K562 (cell line): ENCODE measurements at regions not wholly inside any gene's neighbourhood (a gene's known extent, or its start where the extent isn't known, plus 50 kb on each side); places are given as distances from the start of the nearest gene placed in this dataset.

Experiments
- ATAC-seq: fragments of 200-7000 bp; cut with Tn5 transposase; 3 replicates; pipeline ENCODE4 v1.9.1; 2020; ENCODE audit warnings: moderate library complexity
- BruUV-seq: library from RNA; stranded (reverse); fragments of 400-500 nt; replicated peaks from 2 replicates; lab custom pipeline; 2021; lab: Mats Ljungman, UMichigan
- CTCF ChIA-PET: fragments of 300-600 bp; formaldehyde crosslinking; extraction: SDS; loops from one replicate; lab custom pipeline; 2021; ENCODE audit warnings: low intra/inter-chr PET ratio; lab: Yijun Ruan, JAX
- POLR2A ChIA-PET: fragments of 300-600, 350-650 bp; sonication (Branson Sonifier 250); formaldehyde crosslinking; extraction: SDS; loops from one replicate; lab custom pipeline; 2021; ENCODE audit warnings: antibody characterized with exemption, inconsistent platforms; lab: Yijun Ruan, JAX
- DNase-seq, 4 experiments: peaks; one replicate each; pipeline versions ENCODE4 v3.0.0 to v3.0.0-alpha.2; 2011 to 2018; ENCODE audit warnings: low spot score in 3 of 4, mixed read lengths in 3 of 4; ENCODE audit errors: extremely low read depth in 1 of 4
- FAIRE-seq: peaks from 2 replicates; lab custom pipeline; 2011; peaks lifted over from hg19 to GRCh38; lab: Jason Lieb, UNC
- H2AFZ ChIP-seq: 2 replicates; pipeline ENCODE4 v1.6.0; 2011; ENCODE audit warnings: low read depth, low read length, control low read depth, inconsistent platforms
- H3K27ac ChIP-seq: fragments of 200-600 bp; 3 replicates; pipeline ENCODE4 v1.8.0; 2011; ENCODE audit warnings: low read depth, mild to moderate bottlenecking, control low read depth, inconsistent platforms, low read length, moderate library complexity, mixed read lengths; ENCODE audit errors: extremely low read depth
- H3K27me3 ChIP-seq, 2 experiments: fragments of 300-600 bp in 1 of 2; 2 replicates in 1 of 2; 3 replicates in 1 of 2; pipeline versions ENCODE4 v1.6.0 to v1.8.0; 2011; ENCODE audit warnings: inconsistent platforms in 2 of 2, low read length in 2 of 2, mild to moderate bottlenecking in 1 of 2, mixed read lengths in 1 of 2, moderate library complexity in 1 of 2; ENCODE audit not compliant: control insufficient read depth in 2 of 2, insufficient read depth in 2 of 2
- H3K36me3 ChIP-seq: fragments of 300-600 bp; 3 replicates; pipeline ENCODE4 v1.8.0; 2011; ENCODE audit warnings: mild to moderate bottlenecking, low read length, inconsistent platforms; ENCODE audit not compliant: control insufficient read depth, insufficient read depth
- H3K4me1 ChIP-seq, 2 experiments: fragments of 200-600 bp in 1 of 2; replicated peaks in 1 of 2; 2 replicates in 1 of 2; 3 replicates in 1 of 2; pipeline versions ENCODE4 v1.5.1 to v1.8.0; 2011; ENCODE audit warnings: inconsistent platforms in 2 of 2, low read length in 2 of 2, mild to moderate bottlenecking in 1 of 2, mixed read lengths in 1 of 2, moderate library complexity in 1 of 2; ENCODE audit not compliant: control insufficient read depth in 2 of 2, insufficient read depth in 2 of 2
- H3K4me2 ChIP-seq: 2 replicates; pipeline ENCODE4 v1.6.1; 2011; ENCODE audit warnings: low read length, control low read depth, inconsistent platforms, mixed read lengths; ENCODE audit not compliant: insufficient read depth
- H3K4me3 ChIP-seq: fragments of 200-600 bp; sonication (generic), shearing (Covaris generic); 2 replicates; pipeline ENCODE4 v1.5.1; 2016; ENCODE audit warnings: control low read depth, inconsistent platforms
- H3K79me2 ChIP-seq: fragments of 200-600 bp; 3 replicates; pipeline ENCODE4 v1.8.0; 2011; ENCODE audit warnings: low read length, inconsistent platforms; ENCODE audit not compliant: control insufficient read depth, insufficient read depth
- H3K9ac ChIP-seq, 2 experiments: 2 replicates each; pipeline versions ENCODE4 v1.6.0 to v1.6.1; 2011; ENCODE audit warnings: low read depth in 2 of 2, low read length in 2 of 2, control low read depth in 1 of 2, inconsistent platforms in 1 of 2, mild to moderate bottlenecking in 1 of 2, mixed read lengths in 1 of 2; ENCODE audit not compliant: insufficient read depth in 1 of 2
- H3K9me1 ChIP-seq: one replicate; pipeline ENCODE4 v1.6.0; 2011; ENCODE audit warnings: inconsistent platforms, mild to moderate bottlenecking, low read length, moderate library complexity; ENCODE audit not compliant: control insufficient read depth, insufficient read depth
- H3K9me3 ChIP-seq: replicated peaks from 2 replicates; pipeline ENCODE4 v1.5.1; 2011; ENCODE audit warnings: low read depth, low read length, inconsistent platforms; ENCODE audit not compliant: control insufficient read depth, insufficient read depth
- H4K20me1 ChIP-seq: replicated peaks from 2 replicates; pipeline ENCODE4 v1.6.1; 2011; ENCODE audit warnings: low read length, inconsistent platforms, mixed read lengths; ENCODE audit not compliant: control insufficient read depth, insufficient read depth
- CHD7 ChIP-seq: fragments of 200-600 bp; sonication (generic); IDR thresholded peaks from one replicate; pipeline ENCODE4 v1.6.1; 2012; ENCODE audit warnings: mild to moderate bottlenecking, low read depth, low read length, inconsistent platforms
- HCFC1 ChIP-seq: IDR thresholded peaks from 2 replicates; pipeline ENCODE4 v1.6.1; 2012; ENCODE audit warnings: low read depth, low read length, improper control_type of control experiment
- MEIS2 ChIP-seq: fragments of 450-650 bp; IDR thresholded peaks from 2 replicates; pipeline ENCODE4 v1.6.1; 2014; ENCODE audit warnings: mild to moderate bottlenecking; ENCODE audit not compliant: partially characterized antibody
- ZNF354B ChIP-seq: fragments of 250-450 bp; sonication (Bioruptor Pico); IDR thresholded peaks from 2 replicates; pipeline ENCODE4 v1.4.0; 2020
- WGBS: fragments of 100-300 bp; shearing (Covaris generic); methylation state at CpG from one replicate; pipeline ENCODE4 v1.1.6; 2016; ENCODE audit warnings: low coverage, mixed read lengths; ENCODE audit not compliant: insufficient coverage; ENCODE audit errors: missing lambda C conversion rate; 5-methylcytosine and 5-hydroxymethylcytosine counted together
- in situ Hi-C: fragments of 300-500 bp; cut with MboI; formaldehyde crosslinking; loops from 4 replicates; pipeline ENCODE4 v1.15.0; 2018; ENCODE audit warnings: inconsistent platforms, mixed read lengths
- intact Hi-C: fragments of 100-400 bp; cut with micrococcal nuclease; formaldehyde crosslinking; loops from 2 replicates; pipeline ENCODE4 v1.14.2; 2022

DNA sequence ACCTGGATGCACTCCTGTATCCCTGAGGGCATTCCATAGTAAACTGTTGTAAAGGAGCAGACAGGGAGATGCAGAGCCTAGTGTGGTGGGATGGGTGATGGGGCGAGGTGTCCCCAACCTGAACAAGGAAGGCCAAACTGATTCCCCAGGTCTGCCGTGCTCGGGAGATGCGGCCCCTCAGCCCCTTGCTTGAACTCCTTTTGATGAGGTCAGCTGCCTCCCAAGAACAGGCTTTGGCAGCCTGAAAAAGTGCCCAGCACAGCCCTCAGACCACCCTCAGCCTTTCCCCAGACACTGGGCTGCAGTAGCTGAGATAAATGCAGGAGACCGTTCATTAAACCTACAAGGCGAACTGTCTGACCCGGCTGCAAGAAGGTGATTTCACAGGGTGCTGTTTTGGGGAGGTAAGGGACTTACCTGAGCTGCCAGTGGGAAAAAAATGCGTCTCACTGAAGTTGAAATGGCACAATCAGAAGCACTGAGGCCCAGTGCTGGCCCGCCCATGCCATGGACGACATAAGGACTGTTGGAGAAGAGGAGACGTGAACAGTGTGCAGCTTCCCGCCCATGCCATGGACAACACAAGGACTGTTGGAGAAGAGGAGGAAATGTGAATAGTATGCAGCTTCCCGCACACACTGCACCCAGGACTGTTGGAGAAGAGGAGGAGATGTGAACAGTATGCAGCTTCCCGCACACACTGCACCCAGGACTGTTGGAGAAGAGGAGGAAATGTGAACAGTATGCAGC is 148.4 kb upstream of the FAM20C start:
- Histone ChIP-seq H3K4me1 (peaks cover 0 to 4% of the 10 kb centered on the region in 2 experiments; a peak in 2 of 5 replicates), H3K79me2 (no peaks in the 10 kb centered on the region), H3K9me3 (no peaks in the 10 kb centered on the region), H2AFZ (no peak overlapping the region), H4K20me1 (peaks cover 3% of the 10 kb centered on the region), H3K4me3 (no peak overlapping the region), H3K27me3 (peaks cover 51 to 62% of the 10 kb centered on the region in 2 experiments), H3K27ac (no peak overlapping the region), H3K9ac (no peak overlapping the region; a peak in 1 of 4 replicates), H3K9me1 (no peaks in the 10 kb centered on the region), H3K4me2 (no peak overlapping the region), H3K36me3 (no peaks in the 10 kb centered on the region)
- ChIA-PET POLR2A (no interaction called here), CTCF (no interaction called here)
- FAIRE-seq (no peak), DNase-seq (no peak), ATAC-seq (no peak)
- BruUV-seq = no TSS peak
- TF ChIP-seq HCFC1 = no peak
- in situ Hi-C loops (no loop called here), intact Hi-C loops (no loop called here)
- 1% methylated on average over 12 of the region's 14 CpGs for WGBS

DNA sequence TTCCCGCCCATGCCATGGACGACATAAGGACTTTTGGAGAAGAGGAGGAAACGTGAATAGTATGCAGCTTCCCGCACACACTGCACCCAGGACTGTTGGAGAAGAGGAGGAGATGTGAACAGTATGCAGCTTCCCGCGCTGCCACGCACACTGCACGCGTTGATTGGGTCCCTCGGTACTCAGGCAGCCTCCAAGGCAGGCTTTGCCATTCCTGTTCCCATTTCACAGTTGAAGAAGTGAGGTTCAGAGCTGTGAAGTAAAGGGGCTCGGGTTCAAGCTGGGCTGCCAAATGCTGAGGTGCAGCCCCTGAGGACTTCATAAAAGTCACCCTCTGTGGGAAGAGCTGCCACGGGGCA is 147.9 kb upstream of the FAM20C start:
- WGBS = 0% methylated on average over 12 of the region's 12 CpGs
- Histone ChIP-seq H3K9me1 (no peaks in the 10 kb centered on the region), H3K27ac (no peak overlapping the region), H3K9me3 (no peaks in the 10 kb centered on the region), H4K20me1 (peaks cover 3% of the 10 kb centered on the region), H3K4me1 (peaks cover 0 to 4% of the 10 kb centered on the region in 2 experiments; a peak in 2 of 5 replicates), H3K27me3 (peaks cover 51 to 62% of the 10 kb centered on the region in 2 experiments), H3K4me3 (no peak overlapping the region), H3K79me2 (no peaks in the 10 kb centered on the region), H3K9ac (no peak overlapping the region), H2AFZ (no peak overlapping the region), H3K36me3 (no peaks in the 10 kb centered on the region), H3K4me2 (no peak overlapping the region)
- CTCF ChIA-PET = no interaction called here
- DNase-seq (no peak), FAIRE-seq (no peak), ATAC-seq (no peak)
- BruUV-seq = no TSS peak
- intact Hi-C loops (no loop called here), in situ Hi-C loops (no loop called here)
- POLR2A ChIA-PET = no interaction called here
- no peak for TF ChIP-seq CHD7
- TF ChIP-seq ZNF354B (CRISPR knock-in tag) = no peak
- no peak for TF ChIP-seq MEIS2
